HL-60 (cell line): ENCODE measurements at regions not wholly inside any gene's neighbourhood (a gene's known extent, or its start where the extent isn't known, plus 50 kb on each side); places are given as distances from the start of the nearest gene placed in this dataset.

Experiments used
- DNase-seq, 2 experiments: peaks; one replicate each; pipeline ENCODE4 v3.0.0-alpha.2; 2010 to 2020; ENCODE audit warnings: low read depth in 1 of 2, low spot score in 1 of 2
- H3K27ac ChIP-seq: fragments of 250-450 bp; sonication (Bioruptor Pico); replicated peaks from 2 replicates; pipeline ENCODE4 v1.5.1; 2020; ENCODE audit warnings: mild to moderate bottlenecking, moderate library complexity
- H3K27me3 ChIP-seq: fragments of 250-450 bp; sonication (Bioruptor Pico); 2 replicates; pipeline ENCODE4 v1.5.1; 2021; ENCODE audit warnings: mild to moderate bottlenecking, moderate library complexity; ENCODE audit not compliant: insufficient read depth, poor library complexity, severe bottlenecking
- H3K4me3 ChIP-seq: replicated peaks from 2 replicates; pipeline ENCODE4 v1.5.1; 2011; ENCODE audit warnings: mild to moderate bottlenecking, control low read depth, low read length; ENCODE audit not compliant: insufficient read depth
- CTCF ChIP-seq: IDR thresholded peaks from one replicate; pipeline ENCODE4 v1.5.1; 2011; ENCODE audit warnings: low read length, control low read depth, inconsistent platforms; ENCODE audit not compliant: insufficient read depth
- GABPA ChIP-seq: IDR thresholded peaks from 2 replicates; pipeline ENCODE4 v1.6.1; 2012; ENCODE audit warnings: low read depth
- POLR2AphosphoS5 ChIP-seq: IDR thresholded peaks from 2 replicates; pipeline ENCODE4 v1.6.1; 2012; ENCODE audit warnings: low read depth
- SPI1 ChIP-seq: IDR thresholded peaks from 2 replicates; pipeline ENCODE4 v1.6.1; 2012; ENCODE audit warnings: low read depth, mild to moderate bottlenecking, borderline replicate concordance
- TF ChIP-seq, protein P1 (sequence below): IDR thresholded peaks from 2 replicates; pipeline ENCODE4 v1.6.1; 2012; ENCODE audit warnings: low read depth; ENCODE audit not compliant: insufficient replicate concordance

GRCh38 chr9:89881431-89881830, 276.6 kb downstream of the GADD45G start:
- no peaks in the 10 kb centered on the region for H3K27me3 ChIP-seq
- no peak overlapping the region for H3K4me3 ChIP-seq
- DNase-seq: no peak
- H3K27ac ChIP-seq: no peak overlapping the region
- TF ChIP-seq POLR2AphosphoS5 (no peak), SPI1 (no peak), CTCF (no peak), GABPA (no peak)
- TF ChIP-seq, protein P1, sequence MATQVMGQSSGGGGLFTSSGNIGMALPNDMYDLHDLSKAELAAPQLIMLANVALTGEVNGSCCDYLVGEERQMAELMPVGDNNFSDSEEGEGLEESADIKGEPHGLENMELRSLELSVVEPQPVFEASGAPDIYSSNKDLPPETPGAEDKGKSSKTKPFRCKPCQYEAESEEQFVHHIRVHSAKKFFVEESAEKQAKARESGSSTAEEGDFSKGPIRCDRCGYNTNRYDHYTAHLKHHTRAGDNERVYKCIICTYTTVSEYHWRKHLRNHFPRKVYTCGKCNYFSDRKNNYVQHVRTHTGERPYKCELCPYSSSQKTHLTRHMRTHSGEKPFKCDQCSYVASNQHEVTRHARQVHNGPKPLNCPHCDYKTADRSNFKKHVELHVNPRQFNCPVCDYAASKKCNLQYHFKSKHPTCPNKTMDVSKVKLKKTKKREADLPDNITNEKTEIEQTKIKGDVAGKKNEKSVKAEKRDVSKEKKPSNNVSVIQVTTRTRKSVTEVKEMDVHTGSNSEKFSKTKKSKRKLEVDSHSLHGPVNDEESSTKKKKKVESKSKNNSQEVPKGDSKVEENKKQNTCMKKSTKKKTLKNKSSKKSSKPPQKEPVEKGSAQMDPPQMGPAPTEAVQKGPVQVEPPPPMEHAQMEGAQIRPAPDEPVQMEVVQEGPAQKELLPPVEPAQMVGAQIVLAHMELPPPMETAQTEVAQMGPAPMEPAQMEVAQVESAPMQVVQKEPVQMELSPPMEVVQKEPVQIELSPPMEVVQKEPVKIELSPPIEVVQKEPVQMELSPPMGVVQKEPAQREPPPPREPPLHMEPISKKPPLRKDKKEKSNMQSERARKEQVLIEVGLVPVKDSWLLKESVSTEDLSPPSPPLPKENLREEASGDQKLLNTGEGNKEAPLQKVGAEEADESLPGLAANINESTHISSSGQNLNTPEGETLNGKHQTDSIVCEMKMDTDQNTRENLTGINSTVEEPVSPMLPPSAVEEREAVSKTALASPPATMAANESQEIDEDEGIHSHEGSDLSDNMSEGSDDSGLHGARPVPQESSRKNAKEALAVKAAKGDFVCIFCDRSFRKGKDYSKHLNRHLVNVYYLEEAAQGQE: no peak

DNA sequence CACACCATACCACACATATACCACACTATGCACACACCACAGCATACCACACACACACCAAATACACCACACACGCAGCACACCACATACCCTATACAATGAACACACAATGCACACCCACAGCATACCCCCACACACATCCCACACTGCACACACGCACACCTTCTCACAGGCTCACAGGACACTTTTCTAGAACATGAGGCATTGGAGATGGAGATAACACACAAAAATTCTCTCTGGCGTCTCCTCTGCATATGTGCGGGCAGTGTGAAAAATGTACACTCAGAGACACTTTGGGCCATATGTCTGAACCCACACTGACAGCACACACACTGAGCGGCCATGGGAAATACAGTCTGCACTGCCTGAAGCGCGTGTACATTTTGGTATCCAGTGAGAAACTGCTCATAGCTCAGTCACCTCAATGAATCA, 278.1 kb downstream of the GADD45G start:
- H3K27ac ChIP-seq: no peak overlapping the region
- H3K4me3 ChIP-seq: no peak overlapping the region
- TF ChIP-seq POLR2AphosphoS5: no peak
- no peak for TF ChIP-seq GABPA
- TF ChIP-seq, protein P1: no peak
- no peak for TF ChIP-seq CTCF
- no peak for TF ChIP-seq SPI1
- no peak for DNase-seq
- H3K27me3 ChIP-seq: no peaks in the 10 kb centered on the region

DNA sequence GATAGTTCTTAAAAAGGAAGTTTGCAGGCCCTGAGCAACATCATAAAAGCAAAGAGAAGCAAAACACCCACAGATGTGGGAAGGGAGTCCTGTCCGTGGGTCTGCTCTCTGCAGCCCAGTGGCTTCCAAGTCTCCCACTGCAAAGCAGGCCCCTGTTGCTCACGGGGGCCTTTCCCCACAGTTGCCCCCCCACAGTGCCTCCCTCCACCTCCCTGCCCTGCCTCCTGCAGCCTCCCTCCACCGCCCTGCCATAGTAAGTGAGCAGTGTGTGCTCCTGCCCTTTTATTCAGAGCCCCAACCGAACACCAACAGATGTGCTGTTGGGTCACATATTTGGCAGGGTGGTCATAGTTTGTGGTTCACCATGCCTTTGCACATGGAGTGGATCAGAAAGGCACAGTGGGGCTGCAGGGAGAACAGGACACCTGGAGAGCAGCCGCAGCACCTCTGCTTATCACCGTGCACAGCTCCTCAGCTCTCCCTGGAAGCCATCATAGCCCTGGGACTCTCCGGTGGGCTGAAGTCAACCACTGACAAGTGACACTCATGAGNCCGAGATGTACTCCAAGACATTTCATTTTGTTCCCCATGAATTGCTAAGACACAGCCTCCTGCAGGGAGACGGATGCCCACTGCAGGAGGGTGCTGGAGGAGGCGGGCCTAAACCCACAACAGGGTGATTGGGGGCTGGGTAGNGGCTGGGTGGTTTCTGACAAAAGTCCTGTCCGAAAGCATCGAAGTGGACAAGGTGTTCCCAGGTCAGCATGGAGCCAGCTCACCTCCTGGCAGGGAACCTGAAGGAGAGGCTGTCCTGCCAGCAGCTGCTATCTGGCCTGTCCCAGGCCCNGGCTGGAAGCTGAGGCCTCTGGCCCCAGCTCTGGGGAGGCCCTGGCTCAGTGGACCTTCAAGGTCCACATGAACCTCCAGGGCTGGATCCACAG, 278.9 kb downstream of the GADD45G start:
- Histone ChIP-seq H3K4me3 (no peak overlapping the region), H3K27me3 (no peaks in the 10 kb centered on the region), H3K27ac (no peak overlapping the region)
- DNase-seq: no peak
- TF ChIP-seq CTCF (no peak), POLR2AphosphoS5 (no peak), SPI1 (no peak), GABPA (no peak)
- TF ChIP-seq, protein P1: no peak
